T-helper 17 cell (primary cell): ENCODE measurements at regions not wholly inside any gene's neighbourhood (a gene's known extent, or its start where the extent isn't known, plus 50 kb on each side); places are given as distances from the start of the nearest gene placed in this dataset.

Experiments used
- ATAC-seq: fragments of 150-1000 bp; cut with Tn5 transposase; 2 replicates; pipeline ENCODE4 v1.10.0; 2021; ENCODE audit warnings: mild to moderate bottlenecking, moderate library complexity
- DNase-seq, 3 donors: peaks; one replicate each; pipeline versions ENCODE4 v3.0.0 to v3.0.0-alpha.2; 2020 to 2021
- H3K9me3 ChIP-seq: one replicate; pipeline ENCODE4 v1.7.0; 2013; ENCODE audit warnings: low read length, mild to moderate bottlenecking; ENCODE audit not compliant: control insufficient read depth, poor library complexity, severe bottlenecking
- H3K27ac Mint-ChIP-seq: one replicate; pipeline ENCODE4 v1.8.0; 2022; ENCODE audit warnings: mild to moderate bottlenecking, moderate library complexity, mixed read lengths
- H3K27me3 Mint-ChIP-seq: one replicate; pipeline ENCODE4 v1.8.0; 2022; ENCODE audit warnings: mixed read lengths
- H3K36me3 Mint-ChIP-seq: one replicate; pipeline ENCODE4 v1.8.0; 2022; ENCODE audit warnings: low read depth, mixed read lengths
- H3K4me1 Mint-ChIP-seq: one replicate; pipeline ENCODE4 v1.8.0; 2022; ENCODE audit warnings: mild to moderate bottlenecking, mixed read lengths
- H3K4me3 Mint-ChIP-seq: one replicate; pipeline ENCODE4 v1.8.0; 2022; ENCODE audit warnings: mild to moderate bottlenecking, moderate library complexity, mixed read lengths

- H3K27ac Mint-ChIP-seq = no peak overlapping the region
- no peak overlapping the region for H3K4me3 Mint-ChIP-seq
- no peaks in the 10 kb centered on the region for H3K36me3 Mint-ChIP-seq
- H3K9me3 ChIP-seq = no peaks in the 10 kb centered on the region
- no peaks in the 10 kb centered on the region for H3K4me1 Mint-ChIP-seq
- ATAC-seq (no peak), DNase-seq (no peak)
- peaks cover 12% of the 10 kb centered on the region for H3K27me3 Mint-ChIP-seq
Observed at GRCh38 chr5:167730656-167731055, 560.8 kb upstream of the WWC1 start.

- DNase-seq (no peak), ATAC-seq (no peak)
- peaks cover 12% of the 10 kb centered on the region for H3K27me3 Mint-ChIP-seq
- no peaks in the 10 kb centered on the region for H3K36me3 Mint-ChIP-seq
- H3K27ac Mint-ChIP-seq = no peak overlapping the region
- no peaks in the 10 kb centered on the region for H3K4me1 Mint-ChIP-seq
- no peaks in the 10 kb centered on the region for H3K9me3 ChIP-seq
- H3K4me3 Mint-ChIP-seq = no peak overlapping the region
Observed at GRCh38 chr5:167731951-167732350, 559.5 kb upstream of the WWC1 start.

GRCh38 chr5:167732499-167732898 is 558.9 kb upstream of the WWC1 start:
- H3K36me3 Mint-ChIP-seq = no peaks in the 10 kb centered on the region
- ATAC-seq = no peak
- no peak for DNase-seq
- no peaks in the 10 kb centered on the region for H3K4me1 Mint-ChIP-seq
- H3K27ac Mint-ChIP-seq = no peak overlapping the region
- H3K27me3 Mint-ChIP-seq = peaks cover 12% of the 10 kb centered on the region
- no peaks in the 10 kb centered on the region for H3K9me3 ChIP-seq
- H3K4me3 Mint-ChIP-seq = no peak overlapping the region

GRCh38 chr5:167736992-167737391 is 554.5 kb upstream of the WWC1 start:
- H3K9me3 ChIP-seq = no peaks in the 10 kb centered on the region
- Mint-ChIP-seq H3K4me3 (no peak overlapping the region), H3K27ac (no peak overlapping the region)

GRCh38 chr5:167743695-167744464 is 547.6 kb upstream of the WWC1 start:
- Mint-ChIP-seq H3K27me3 (no peaks in the 10 kb centered on the region), H3K4me3 (no peak overlapping the region), H3K36me3 (no peaks in the 10 kb centered on the region), H3K27ac (no peak overlapping the region), H3K4me1 (no peaks in the 10 kb centered on the region)
- H3K9me3 ChIP-seq = no peaks in the 10 kb centered on the region
- ATAC-seq = no peak
- DNase-seq = no peak

More at GRCh38 chr5:167736992-167737391, 554.5 kb upstream of the WWC1 start:
- no peaks in the 10 kb centered on the region for H3K4me1 Mint-ChIP-seq
- H3K36me3 Mint-ChIP-seq = no peaks in the 10 kb centered on the region
- no peak for DNase-seq
- ATAC-seq = no peak
- H3K27me3 Mint-ChIP-seq = peaks cover 12% of the 10 kb centered on the region

GRCh38 chr5:167745868-167746267 is 545.6 kb upstream of the WWC1 start:
- Mint-ChIP-seq H3K4me1 (no peaks in the 10 kb centered on the region), H3K27me3 (no peaks in the 10 kb centered on the region), H3K27ac (no peak overlapping the region), H3K4me3 (no peak overlapping the region), H3K36me3 (no peaks in the 10 kb centered on the region)
- ATAC-seq = no peak
- H3K9me3 ChIP-seq = no peaks in the 10 kb centered on the region
- DNase-seq = no peak

- H3K9me3 ChIP-seq = no peaks in the 10 kb centered on the region
- Mint-ChIP-seq H3K4me1 (no peaks in the 10 kb centered on the region), H3K36me3 (no peaks in the 10 kb centered on the region), H3K4me3 (no peak overlapping the region), H3K27ac (no peak overlapping the region), H3K27me3 (no peaks in the 10 kb centered on the region)
- ATAC-seq (no peak), DNase-seq (no peak)
Observed at GRCh38 chr5:167750586-167750985, 540.9 kb upstream of the WWC1 start.

- ATAC-seq = no peak
- Mint-ChIP-seq H3K4me1 (no peaks in the 10 kb centered on the region), H3K36me3 (no peaks in the 10 kb centered on the region)
Observed at GRCh38 chr5:167752936-167753335, 538.5 kb upstream of the WWC1 start.

GRCh38 chr5:167753725-167754490 is 537.5 kb upstream of the WWC1 start:
- Mint-ChIP-seq H3K4me1 (no peaks in the 10 kb centered on the region), H3K27ac (no peak overlapping the region), H3K4me3 (no peak overlapping the region), H3K36me3 (no peaks in the 10 kb centered on the region), H3K27me3 (no peaks in the 10 kb centered on the region)
- ATAC-seq (no peak), DNase-seq (no peak)
- no peaks in the 10 kb centered on the region for H3K9me3 ChIP-seq

More at GRCh38 chr5:167752936-167753335, 538.5 kb upstream of the WWC1 start:
- Mint-ChIP-seq H3K27ac (no peak overlapping the region), H3K27me3 (no peaks in the 10 kb centered on the region), H3K4me3 (no peak overlapping the region)
- no peak for DNase-seq
- H3K9me3 ChIP-seq = no peaks in the 10 kb centered on the region

GRCh38 chr5:167754501-167755021 is 536.9 kb upstream of the WWC1 start:
- Mint-ChIP-seq H3K27me3 (peaks cover 4% of the 10 kb centered on the region), H3K36me3 (no peaks in the 10 kb centered on the region), H3K4me1 (no peaks in the 10 kb centered on the region), H3K4me3 (no peak overlapping the region), H3K27ac (no peak overlapping the region)
- ATAC-seq (no peak), DNase-seq (no peak)
- H3K9me3 ChIP-seq = no peaks in the 10 kb centered on the region

- Mint-ChIP-seq H3K4me3 (no peak overlapping the region), H3K27ac (no peak overlapping the region), H3K27me3 (peaks cover 4% of the 10 kb centered on the region), H3K4me1 (no peaks in the 10 kb centered on the region), H3K36me3 (no peaks in the 10 kb centered on the region)
- DNase-seq (no peak), ATAC-seq (no peak)
- H3K9me3 ChIP-seq = no peaks in the 10 kb centered on the region
Observed at GRCh38 chr5:167755420-167755819, 536.0 kb upstream of the WWC1 start.

- H3K27me3 Mint-ChIP-seq = peaks cover 4% of the 10 kb centered on the region
- no peak overlapping the region for H3K4me3 Mint-ChIP-seq
- no peaks in the 10 kb centered on the region for H3K4me1 Mint-ChIP-seq
- no peak overlapping the region for H3K27ac Mint-ChIP-seq
- no peak for DNase-seq
- H3K36me3 Mint-ChIP-seq = peaks cover 2% of the 10 kb centered on the region
- no peaks in the 10 kb centered on the region for H3K9me3 ChIP-seq
- ATAC-seq = no peak
Observed at GRCh38 chr5:167759057-167759821, 532.2 kb upstream of the WWC1 start.

- Mint-ChIP-seq H3K27ac (no peak overlapping the region), H3K4me1 (no peaks in the 10 kb centered on the region), H3K36me3 (peaks cover 2% of the 10 kb centered on the region), H3K4me3 (no peak overlapping the region), H3K27me3 (peaks cover 9% of the 10 kb centered on the region)
- no peak for DNase-seq
- ATAC-seq = no peak
- H3K9me3 ChIP-seq = no peaks in the 10 kb centered on the region
Observed at GRCh38 chr5:167763772-167764171, 527.7 kb upstream of the WWC1 start.
